Neural cell (in vitro differentiated cells): ENCODE measurements at regions not wholly inside any gene's neighbourhood (a gene's known extent, or its start where the extent isn't known, plus 50 kb on each side); places are given as distances from the start of the nearest gene placed in this dataset.

ENCODE experiments used
- CTCF ChIP-seq: fragments of 450-650 bp; IDR thresholded peaks from 2 replicates; pipeline ENCODE4 v1.5.1; 2014; ENCODE audit warnings: antibody characterized with exemption, mild to moderate bottlenecking, moderate library complexity; ENCODE audit not compliant: poor library complexity, severe bottlenecking
- EP300 ChIP-seq: fragments of 450-650 bp; conservative IDR thresholded peaks from 2 replicates; pipeline ENCODE4 v1.6.1; 2014; ENCODE audit warnings: antibody characterized with exemption, mild to moderate bottlenecking, moderate library complexity; ENCODE audit not compliant: poor library complexity, severe bottlenecking
- EZH2 ChIP-seq: fragments of 200-600, 300-800 bp; shearing (Covaris generic), sonication (generic); IDR thresholded peaks from 2 replicates; pipeline ENCODE4 v1.6.1; 2014; ENCODE audit warnings: antibody characterized with exemption, low read length, borderline replicate concordance, mild to moderate bottlenecking; ENCODE audit not compliant: insufficient read depth, poor library complexity, severe bottlenecking
- MXI1 ChIP-seq: fragments of 450-650 bp; conservative IDR thresholded peaks from 2 replicates; pipeline ENCODE4 v1.6.1; 2014; ENCODE audit warnings: antibody characterized with exemption, mild to moderate bottlenecking; ENCODE audit not compliant: poor library complexity, severe bottlenecking
- POLR2AphosphoS5 ChIP-seq: IDR thresholded peaks from 2 replicates; pipeline ENCODE4 v1.6.1; 2012
- RAD21 ChIP-seq: fragments of 450-650 bp; conservative IDR thresholded peaks from 2 replicates; pipeline ENCODE4 v1.6.1; 2014; ENCODE audit warnings: antibody characterized with exemption, mild to moderate bottlenecking, moderate library complexity
- SMC3 ChIP-seq: fragments of 450-650 bp; conservative IDR thresholded peaks from 2 replicates; pipeline ENCODE4 v1.6.1; 2014; ENCODE audit warnings: antibody characterized with exemption, mild to moderate bottlenecking, moderate library complexity; ENCODE audit not compliant: poor library complexity
- TAF1 ChIP-seq: IDR thresholded peaks from 2 replicates; pipeline ENCODE4 v1.6.1; 2012; ENCODE audit warnings: low read depth
- TF ChIP-seq, protein P1 (sequence below): IDR thresholded peaks from 2 replicates; pipeline ENCODE4 v1.6.1; 2012; ENCODE audit warnings: borderline replicate concordance

- no peak for TF ChIP-seq EP300
- TF ChIP-seq EZH2: no peak
- no peak for TF ChIP-seq POLR2AphosphoS5
- TF ChIP-seq CTCF: no peak
- TF ChIP-seq, protein P1, sequence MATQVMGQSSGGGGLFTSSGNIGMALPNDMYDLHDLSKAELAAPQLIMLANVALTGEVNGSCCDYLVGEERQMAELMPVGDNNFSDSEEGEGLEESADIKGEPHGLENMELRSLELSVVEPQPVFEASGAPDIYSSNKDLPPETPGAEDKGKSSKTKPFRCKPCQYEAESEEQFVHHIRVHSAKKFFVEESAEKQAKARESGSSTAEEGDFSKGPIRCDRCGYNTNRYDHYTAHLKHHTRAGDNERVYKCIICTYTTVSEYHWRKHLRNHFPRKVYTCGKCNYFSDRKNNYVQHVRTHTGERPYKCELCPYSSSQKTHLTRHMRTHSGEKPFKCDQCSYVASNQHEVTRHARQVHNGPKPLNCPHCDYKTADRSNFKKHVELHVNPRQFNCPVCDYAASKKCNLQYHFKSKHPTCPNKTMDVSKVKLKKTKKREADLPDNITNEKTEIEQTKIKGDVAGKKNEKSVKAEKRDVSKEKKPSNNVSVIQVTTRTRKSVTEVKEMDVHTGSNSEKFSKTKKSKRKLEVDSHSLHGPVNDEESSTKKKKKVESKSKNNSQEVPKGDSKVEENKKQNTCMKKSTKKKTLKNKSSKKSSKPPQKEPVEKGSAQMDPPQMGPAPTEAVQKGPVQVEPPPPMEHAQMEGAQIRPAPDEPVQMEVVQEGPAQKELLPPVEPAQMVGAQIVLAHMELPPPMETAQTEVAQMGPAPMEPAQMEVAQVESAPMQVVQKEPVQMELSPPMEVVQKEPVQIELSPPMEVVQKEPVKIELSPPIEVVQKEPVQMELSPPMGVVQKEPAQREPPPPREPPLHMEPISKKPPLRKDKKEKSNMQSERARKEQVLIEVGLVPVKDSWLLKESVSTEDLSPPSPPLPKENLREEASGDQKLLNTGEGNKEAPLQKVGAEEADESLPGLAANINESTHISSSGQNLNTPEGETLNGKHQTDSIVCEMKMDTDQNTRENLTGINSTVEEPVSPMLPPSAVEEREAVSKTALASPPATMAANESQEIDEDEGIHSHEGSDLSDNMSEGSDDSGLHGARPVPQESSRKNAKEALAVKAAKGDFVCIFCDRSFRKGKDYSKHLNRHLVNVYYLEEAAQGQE: no peak
- no peak for TF ChIP-seq RAD21
- no peak for TF ChIP-seq TAF1
- TF ChIP-seq MXI1: no peak
- no peak for TF ChIP-seq SMC3
Measured at GRCh38 chr4:41331224-41331623, 74.5 kb downstream of the UCHL1 start.
